HCT116 (cell line): ENCODE measurements at regions not wholly inside any gene's neighbourhood (a gene's known extent, or its start where the extent isn't known, plus 50 kb on each side); places are given as distances from the start of the nearest gene placed in this dataset.

Experiments
- ATAC-seq: fragments of 200-7000 bp; cut with Tn5 transposase; 2 replicates; pipeline ENCODE4 v1.9.1; 2020; ENCODE audit warnings: mild to moderate bottlenecking, moderate library complexity
- BruUV-seq: library from RNA; stranded (reverse); fragments of 400-500 nt; replicated peaks from 2 replicates; lab custom pipeline; 2021; lab: Mats Ljungman, UMichigan
- CTCF ChIA-PET: fragments of 300-600 bp; sonication (Branson Sonifier 250); formaldehyde crosslinking; loops from one replicate; lab custom pipeline; 2021; ENCODE audit warnings: antibody characterized with exemption; lab: Charles Lee
- POLR2A ChIA-PET: fragments of 300-600, 350-600 bp; sonication (Branson Sonifier 250); formaldehyde crosslinking; loops from one replicate; lab custom pipeline; 2021; ENCODE audit warnings: antibody characterized with exemption; lab: Charles Lee
- RAD21 ChIA-PET, 2 experiments: fragments of 300-600 bp; sonication (Branson Sonifier 250); formaldehyde crosslinking; loops; one replicate each; lab custom pipeline; 2023; ENCODE audit warnings: low total read pairs in 2 of 2; ENCODE audit not compliant: uncharacterized antibody in 2 of 2, unreplicated experiment in 2 of 2, low non-redundant PET in 1 of 2; lab: Charles Lee
- DNase-seq: peaks from one replicate; pipeline ENCODE4 v3.0.0-alpha.2; 2010; ENCODE audit warnings: low read depth, low spot score
- H2AFZ ChIP-seq: fragments of 200-600 bp; shearing (Covaris generic), sonication (generic); 2 replicates; pipeline ENCODE4 v1.6.1; 2017; ENCODE audit warnings: low read depth, mixed run types, mixed read lengths, antibody characterized with exemption, low read length; ENCODE audit not compliant: poor library complexity, severe bottlenecking
- H3K27ac ChIP-seq: 2 replicates; pipeline ENCODE4 v1.5.1; 2012; ENCODE audit warnings: low read depth, low read length
- H3K27me3 ChIP-seq: fragments of 200-600 bp; sonication (generic); 2 replicates; pipeline ENCODE4 v1.6.1; 2016; ENCODE audit warnings: mixed run types, low read length, mixed read lengths; ENCODE audit not compliant: insufficient read depth
- H3K36me3 ChIP-seq, 2 experiments: fragments of 200-500 bp in 1 of 2; fragments of 200-600 bp in 1 of 2; sonication (Bioruptor generic) in 1 of 2; sonication (generic) in 1 of 2; 2 replicates each; pipeline versions ENCODE4 v1.5.1 to v1.6.1; 2014 to 2016; ENCODE audit warnings: low read length in 2 of 2, inconsistent platforms in 1 of 2, mixed read lengths in 1 of 2, mixed run types in 1 of 2; ENCODE audit not compliant: insufficient read depth in 2 of 2, control insufficient read depth in 1 of 2
- H3K4me1 ChIP-seq, 2 experiments: fragments of 200-600 bp in 1 of 2; sonication (generic) in 1 of 2; 2 replicates each; pipeline versions ENCODE4 v1.5.1 to v1.6.1; 2012 to 2017; ENCODE audit warnings: low read length in 2 of 2, inconsistent platforms in 1 of 2, mild to moderate bottlenecking in 1 of 2, mixed read lengths in 1 of 2, mixed run types in 1 of 2, moderate library complexity in 1 of 2; ENCODE audit not compliant: insufficient read depth in 2 of 2, control insufficient read depth in 1 of 2
- H3K4me2 ChIP-seq: fragments of 200-600 bp; sonication (generic); 2 replicates; pipeline ENCODE4 v1.6.1; 2017; ENCODE audit warnings: mixed run types, low read length, mixed read lengths
- H3K4me3 ChIP-seq, 2 experiments: fragments of 200-600 bp in 1 of 2; sonication (generic) in 1 of 2; replicated peaks in 1 of 2; 2 replicates each; pipeline ENCODE4 v1.5.1; 2011 to 2016; ENCODE audit warnings: low read length in 2 of 2, control low read depth in 1 of 2, low read depth in 1 of 2, mild to moderate bottlenecking in 1 of 2, mixed read lengths in 1 of 2, mixed run types in 1 of 2
- H3K79me2 ChIP-seq: fragments of 200-600 bp; sonication (generic); 2 replicates; pipeline ENCODE4 v1.6.1; 2017; ENCODE audit warnings: mild to moderate bottlenecking, mixed run types, low read length, moderate library complexity, mixed read lengths; ENCODE audit not compliant: insufficient read depth
- H3K9ac ChIP-seq: fragments of 200-600 bp; sonication (generic); 2 replicates; pipeline ENCODE4 v1.6.1; 2016; ENCODE audit warnings: low read length, mixed read lengths
- H3K9me2 ChIP-seq: fragments of 200-600 bp; sonication (generic), shearing (Covaris generic); 2 replicates; pipeline ENCODE4 v1.6.1; 2017; ENCODE audit warnings: mixed run types, mild to moderate bottlenecking, moderate library complexity; ENCODE audit not compliant: insufficient read depth
- H3K9me3 ChIP-seq, 2 experiments: fragments of 200-500 bp in 1 of 2; fragments of 200-600 bp in 1 of 2; sonication (Bioruptor generic) in 1 of 2; sonication (generic) in 1 of 2; 2 replicates each; pipeline ENCODE4 v1.6.1; 2014 to 2017; ENCODE audit warnings: low read length in 2 of 2, mixed read lengths in 2 of 2, inconsistent platforms in 1 of 2, low read depth in 1 of 2, mild to moderate bottlenecking in 1 of 2, mixed run types in 1 of 2, moderate library complexity in 1 of 2; ENCODE audit not compliant: control insufficient read depth in 1 of 2, insufficient read depth in 1 of 2
- H4K20me1 ChIP-seq: fragments of 200-600 bp; sonication (generic), shearing (Covaris generic); 2 replicates; pipeline ENCODE4 v1.6.1; 2017; ENCODE audit warnings: mixed run types, mild to moderate bottlenecking, moderate library complexity; ENCODE audit not compliant: insufficient read depth
- ATF3 ChIP-seq: IDR thresholded peaks from 2 replicates; pipeline ENCODE4 v1.6.1; 2012
- CBX3 ChIP-seq: IDR thresholded peaks from 2 replicates; pipeline ENCODE4 v1.6.1; 2012; ENCODE audit warnings: low read depth
- EGR1 ChIP-seq: IDR thresholded peaks from 2 replicates; pipeline ENCODE4 v1.6.1; 2012; ENCODE audit warnings: low read depth
- EZH2 ChIP-seq: fragments of 200-600 bp; sonication (generic); IDR thresholded peaks from 2 replicates; pipeline ENCODE4 v1.6.1; 2017; ENCODE audit warnings: antibody characterized with exemption, mixed run types
- JUND ChIP-seq: IDR thresholded peaks from 2 replicates; pipeline ENCODE4 v1.6.1; 2012
- MAX ChIP-seq: IDR thresholded peaks from 2 replicates; pipeline ENCODE4 v1.6.1; 2012
- POLR2A ChIP-seq: IDR thresholded peaks from 2 replicates; pipeline ENCODE4 v1.7.0; 2011; ENCODE audit warnings: borderline replicate concordance; ENCODE audit not compliant: insufficient read depth, insufficient read length; ENCODE audit errors: extremely low read depth
- POLR2AphosphoS5 ChIP-seq: IDR thresholded peaks from 2 replicates; pipeline ENCODE4 v1.6.1; 2011; ENCODE audit warnings: mild to moderate bottlenecking, low read depth, low read length, moderate library complexity
- REST ChIP-seq: IDR thresholded peaks from 2 replicates; pipeline ENCODE4 v1.6.1; 2012; ENCODE audit warnings: low read depth
- SRF ChIP-seq: IDR thresholded peaks from 2 replicates; pipeline ENCODE4 v1.6.1; 2012; ENCODE audit warnings: low read depth
- TCF7L2 ChIP-seq: IDR thresholded peaks from 2 replicates; pipeline ENCODE4 v1.7.0; 2011; ENCODE audit warnings: borderline replicate concordance, inconsistent platforms; ENCODE audit not compliant: insufficient read depth, insufficient read length; ENCODE audit errors: extremely low read depth
- YY1 ChIP-seq: IDR thresholded peaks from 2 replicates; pipeline ENCODE4 v1.6.1; 2011; ENCODE audit warnings: low read length, low read depth, moderate library complexity, mild to moderate bottlenecking; ENCODE audit not compliant: insufficient replicate concordance; ENCODE audit errors: extremely low read depth
- ZFX ChIP-seq: fragments of 450-650 bp; IDR thresholded peaks from 2 replicates; pipeline ENCODE4 v1.6.1; 2017
- intact Hi-C: fragments of 100-400 bp; cut with micrococcal nuclease; formaldehyde crosslinking; loops from 2 replicates; pipeline ENCODE4 v1.10.0; 2022

DNA sequence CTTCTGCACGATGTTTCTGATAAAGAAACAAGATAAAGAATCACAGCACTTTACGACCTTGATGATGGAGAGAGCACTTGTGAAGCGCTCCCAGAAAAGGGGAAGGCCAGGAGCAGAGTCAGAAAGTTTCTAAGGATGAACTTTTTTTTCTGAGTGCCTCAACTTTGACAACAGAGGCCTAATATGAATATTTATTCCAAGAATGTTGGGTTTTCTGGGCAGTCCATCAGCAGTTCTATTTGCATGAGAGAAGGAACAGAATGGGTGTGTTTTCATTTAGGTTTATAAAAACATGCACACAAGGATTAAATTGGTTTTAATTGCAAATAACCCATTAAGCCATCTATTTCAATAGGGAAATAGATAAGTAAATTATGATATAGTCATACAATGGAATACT is 204.9 kb downstream of the SIM1 start:
- CTCF ChIA-PET = no interaction called here
- RAD21 ChIA-PET = no interaction called here
- intact Hi-C loops = no loop called here
- POLR2A ChIA-PET = no interaction called here
- no peaks in the 10 kb centered on the region for H4K20me1 ChIP-seq
- no peaks in the 10 kb centered on the region for H3K9me2 ChIP-seq
- no peaks in the 10 kb centered on the region for H3K27me3 ChIP-seq
- H3K27ac ChIP-seq = no peak overlapping the region
- DNase-seq (no peak), ATAC-seq (no peak)
- BruUV-seq = no TSS peak
- H3K4me3 ChIP-seq = no peak overlapping the region
- no peak overlapping the region for H2AFZ ChIP-seq
- no peak for TF ChIP-seq MAX
- no peak for TF ChIP-seq YY1
- TF ChIP-seq CBX3 = no peak
- TF ChIP-seq POLR2A = no peak
- TF ChIP-seq TCF7L2 = no peak
- no peak for TF ChIP-seq JUND
- TF ChIP-seq EGR1 = no peak
- TF ChIP-seq ATF3 = no peak
- no peak for TF ChIP-seq ZFX
- H3K36me3 ChIP-seq = no peaks in the 10 kb centered on the region
- H3K9me3 ChIP-seq = no peaks in the 10 kb centered on the region
- no peaks in the 10 kb centered on the region for H3K79me2 ChIP-seq
- peaks cover 0 to 14% of the 10 kb centered on the region in 2 experiments; a peak in 1 of 4 replicates for H3K4me1 ChIP-seq
- no peak overlapping the region for H3K4me2 ChIP-seq
- H3K9ac ChIP-seq = no peak overlapping the region

DNA sequence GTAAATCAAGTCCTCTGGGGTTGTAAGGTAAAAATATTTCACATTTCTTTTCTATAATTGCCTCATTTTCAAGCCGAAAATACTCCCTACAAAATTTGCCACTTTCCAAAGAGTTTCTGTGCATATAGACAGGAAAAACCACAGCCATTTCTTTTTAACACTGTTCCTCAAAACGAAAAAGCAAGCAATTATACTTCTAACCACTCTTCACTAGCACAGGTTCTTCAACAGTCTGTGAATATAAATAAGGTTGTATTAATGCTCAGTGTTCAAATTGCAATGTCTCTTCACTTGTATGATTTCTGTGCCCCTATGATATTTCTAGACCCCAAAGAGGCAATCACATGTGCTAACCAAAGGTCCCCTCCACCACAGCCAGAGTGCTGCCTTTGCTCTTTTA is 206.0 kb downstream of the SIM1 start:
- Histone ChIP-seq H3K27ac (no peak overlapping the region), H4K20me1 (no peaks in the 10 kb centered on the region), H3K36me3 (no peaks in the 10 kb centered on the region), H3K27me3 (no peaks in the 10 kb centered on the region), H3K4me2 (no peak overlapping the region), H3K4me3 (no peak overlapping the region), H3K9ac (no peak overlapping the region), H3K79me2 (no peaks in the 10 kb centered on the region), H3K9me2 (no peaks in the 10 kb centered on the region), H3K9me3 (no peaks in the 10 kb centered on the region), H3K4me1 (peaks cover 0 to 14% of the 10 kb centered on the region in 2 experiments; a peak in 1 of 4 replicates), H2AFZ (peak overlapping the region; percentile 97)
- ChIA-PET CTCF (interaction anchor here (1.5 kb wide), 1 partner anchor 202 kb away, joined by 3 read pairs; no protein-coding TSS in a partner anchor), RAD21 (no interaction called here), POLR2A (no interaction called here)
- BruUV-seq = no TSS peak
- no peak for DNase-seq
- intact Hi-C loops = no loop called here
- no peak for ATAC-seq
- TF ChIP-seq SRF (no peak), POLR2AphosphoS5 (no peak), REST (no peak), EZH2 (no peak), JUND (no peak)
